ENCODE measurements at regions not wholly inside any gene's neighbourhood (a gene's known extent, or its start where the extent isn't known, plus 50 kb on each side); places are given as distances from the start of the nearest gene placed in this dataset.

DNA sequence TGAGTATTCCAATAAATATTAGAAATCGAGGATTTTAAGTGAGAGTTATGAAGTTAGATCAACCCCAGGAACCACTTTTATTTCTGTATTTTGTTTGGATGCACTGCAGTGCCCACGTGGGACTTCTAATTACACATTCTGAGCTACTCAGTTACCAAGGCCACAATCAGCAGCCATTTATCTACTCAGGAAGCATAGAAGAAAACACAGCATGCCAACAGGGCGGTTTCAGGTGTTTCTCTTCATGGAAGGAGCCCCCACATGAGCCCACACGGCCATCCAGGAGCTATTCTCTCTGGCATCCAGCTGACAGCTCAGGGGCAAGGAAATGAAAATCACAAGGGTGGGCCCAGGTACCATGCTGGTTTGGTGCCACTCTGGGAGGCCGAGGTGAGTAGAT lies 266.5 kb upstream of the MKLN1 start:
- TF ChIP-seq CTCF (IDR thresholded peaks at IDR 0.05): no peak
- TF ChIP-seq POLR2A (IDR thresholded peaks at IDR 0.05): no peak
